Astrocyte (in vitro differentiated cells and primary cell): ENCODE measurements at regions not wholly inside any gene's neighbourhood (a gene's known extent, or its start where the extent isn't known, plus 50 kb on each side); places are given as distances from the start of the nearest gene placed in this dataset.

Source experiments
- DNase-seq: peaks from one replicate; pipeline ENCODE4 v3.0.0-alpha.2; 2010; ENCODE audit warnings: low read depth
- FAIRE-seq: peaks from 2 replicates; lab custom pipeline; 2011; peaks lifted over from hg19 to GRCh38; lab: Jason Lieb, UNC
- H2AFZ ChIP-seq: 2 replicates; pipeline ENCODE4 v1.6.0; 2012; ENCODE audit warnings: low read depth, low read length, inconsistent platforms
- H3K27ac ChIP-seq: 2 replicates; pipeline ENCODE4 v1.5.1; 2011; ENCODE audit warnings: low read depth, low read length, inconsistent platforms
- H3K27me3 ChIP-seq: 2 replicates; pipeline ENCODE4 v1.6.0; 2011; ENCODE audit warnings: low read length, inconsistent platforms; ENCODE audit not compliant: insufficient read depth
- H3K36me3 ChIP-seq: 2 replicates; pipeline ENCODE4 v1.5.1; 2011; ENCODE audit warnings: low read length, inconsistent platforms; ENCODE audit not compliant: insufficient read depth
- H3K4me1 ChIP-seq: 2 replicates; pipeline ENCODE4 v1.5.1; 2011; ENCODE audit warnings: low read length, inconsistent platforms; ENCODE audit not compliant: insufficient read depth
- H3K4me2 ChIP-seq: 2 replicates; pipeline ENCODE4 v1.6.0; 2012; ENCODE audit warnings: low read length, inconsistent platforms
- H3K4me3 ChIP-seq: 2 replicates; pipeline ENCODE4 v1.5.1; 2011; ENCODE audit warnings: low read depth, mild to moderate bottlenecking, low read length, inconsistent platforms; ENCODE audit not compliant: insufficient read depth
- H3K79me2 ChIP-seq: 2 replicates; pipeline ENCODE4 v1.6.0; 2012; ENCODE audit warnings: mild to moderate bottlenecking, low read length, inconsistent platforms; ENCODE audit not compliant: insufficient read depth
- H3K9ac ChIP-seq: 2 replicates; pipeline ENCODE4 v1.6.0; 2012; ENCODE audit warnings: mild to moderate bottlenecking, low read length, inconsistent platforms
- H3K9me3 ChIP-seq: 2 replicates; pipeline ENCODE4 v1.5.1; 2012; ENCODE audit warnings: low read depth, mild to moderate bottlenecking, low read length, inconsistent platforms; ENCODE audit not compliant: insufficient read depth
- H4K20me1 ChIP-seq: 2 replicates; pipeline ENCODE4 v1.6.0; 2012; ENCODE audit warnings: low read length, inconsistent platforms; ENCODE audit not compliant: insufficient read depth
- H3K27ac Mint-ChIP-seq: one replicate; pipeline ENCODE4 v1.8.0; 2021; ENCODE audit warnings: mild to moderate bottlenecking, mixed read lengths; ENCODE audit not compliant: unreplicated experiment
- H3K27me3 Mint-ChIP-seq: one replicate; pipeline ENCODE4 v1.8.0; 2021; ENCODE audit warnings: low read depth, mixed read lengths; ENCODE audit not compliant: unreplicated experiment
- H3K36me3 Mint-ChIP-seq: one replicate; pipeline ENCODE4 v1.8.0; 2021; ENCODE audit warnings: low read depth, mixed read lengths; ENCODE audit not compliant: unreplicated experiment
- H3K4me1 Mint-ChIP-seq: one replicate; pipeline ENCODE4 v1.8.0; 2021; ENCODE audit warnings: low read depth, mixed read lengths; ENCODE audit not compliant: unreplicated experiment
- H3K4me3 Mint-ChIP-seq: one replicate; pipeline ENCODE4 v1.8.0; 2021; ENCODE audit warnings: mild to moderate bottlenecking, moderate library complexity, mixed read lengths; ENCODE audit not compliant: unreplicated experiment
- H3K9me3 Mint-ChIP-seq: one replicate; pipeline ENCODE4 v1.8.0; 2021; ENCODE audit warnings: mild to moderate bottlenecking, mixed read lengths; ENCODE audit not compliant: unreplicated experiment
- EZH2 ChIP-seq: IDR thresholded peaks from 2 replicates; pipeline ENCODE4 v1.6.1; 2012; ENCODE audit warnings: mild to moderate bottlenecking, low read length, inconsistent platforms; ENCODE audit not compliant: insufficient read depth
- TF ChIP-seq, protein P1 (sequence below): IDR thresholded peaks from 2 replicates; pipeline ENCODE4 v1.5.1; 2011; ENCODE audit warnings: low read depth, mild to moderate bottlenecking, inconsistent platforms, low read length, moderate library complexity; ENCODE audit not compliant: insufficient read depth

DNA sequence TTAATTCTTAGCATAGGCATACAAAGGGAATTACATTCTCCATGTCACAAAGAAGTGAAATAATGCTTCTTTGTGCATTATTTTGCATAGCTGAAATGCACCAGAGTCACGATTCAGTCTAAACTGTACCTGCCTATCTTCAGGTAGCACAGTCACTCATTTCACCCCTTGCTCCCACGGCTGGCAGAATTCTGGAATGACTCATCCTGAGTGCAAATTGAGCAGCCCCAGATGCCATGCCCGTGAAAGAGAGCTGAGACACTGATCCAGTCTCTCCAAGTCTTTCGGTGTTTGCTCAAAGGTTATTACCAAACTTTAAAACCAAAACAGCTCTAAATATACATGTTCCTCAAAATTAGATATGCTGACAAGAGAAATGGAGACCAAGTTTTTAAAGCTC lies 168.3 kb upstream of the POU3F3 start:
- Histone ChIP-seq H3K4me2 (no peak overlapping the region), H3K27ac (no peak overlapping the region), H3K4me3 (no peak overlapping the region), H3K27me3 (no peaks in the 10 kb centered on the region), H3K4me1 (no peaks in the 10 kb centered on the region), H3K36me3 (no peaks in the 10 kb centered on the region), H4K20me1 (no peaks in the 10 kb centered on the region), H3K79me2 (no peaks in the 10 kb centered on the region), H2AFZ (no peak overlapping the region), H3K9ac (no peak overlapping the region), H3K9me3 (no peaks in the 10 kb centered on the region)
- Mint-ChIP-seq H3K27me3 (peaks cover 8% of the 10 kb centered on the region), H3K36me3 (no peaks in the 10 kb centered on the region), H3K4me3 (no peak overlapping the region), H3K4me1 (no peaks in the 10 kb centered on the region), H3K9me3 (no peaks in the 10 kb centered on the region), H3K27ac (no peak overlapping the region)
- DNase-seq = no peak
- no peak for TF ChIP-seq EZH2
- TF ChIP-seq, protein P1, sequence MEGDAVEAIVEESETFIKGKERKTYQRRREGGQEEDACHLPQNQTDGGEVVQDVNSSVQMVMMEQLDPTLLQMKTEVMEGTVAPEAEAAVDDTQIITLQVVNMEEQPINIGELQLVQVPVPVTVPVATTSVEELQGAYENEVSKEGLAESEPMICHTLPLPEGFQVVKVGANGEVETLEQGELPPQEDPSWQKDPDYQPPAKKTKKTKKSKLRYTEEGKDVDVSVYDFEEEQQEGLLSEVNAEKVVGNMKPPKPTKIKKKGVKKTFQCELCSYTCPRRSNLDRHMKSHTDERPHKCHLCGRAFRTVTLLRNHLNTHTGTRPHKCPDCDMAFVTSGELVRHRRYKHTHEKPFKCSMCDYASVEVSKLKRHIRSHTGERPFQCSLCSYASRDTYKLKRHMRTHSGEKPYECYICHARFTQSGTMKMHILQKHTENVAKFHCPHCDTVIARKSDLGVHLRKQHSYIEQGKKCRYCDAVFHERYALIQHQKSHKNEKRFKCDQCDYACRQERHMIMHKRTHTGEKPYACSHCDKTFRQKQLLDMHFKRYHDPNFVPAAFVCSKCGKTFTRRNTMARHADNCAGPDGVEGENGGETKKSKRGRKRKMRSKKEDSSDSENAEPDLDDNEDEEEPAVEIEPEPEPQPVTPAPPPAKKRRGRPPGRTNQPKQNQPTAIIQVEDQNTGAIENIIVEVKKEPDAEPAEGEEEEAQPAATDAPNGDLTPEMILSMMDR = no peak
- FAIRE-seq = no peak

DNA sequence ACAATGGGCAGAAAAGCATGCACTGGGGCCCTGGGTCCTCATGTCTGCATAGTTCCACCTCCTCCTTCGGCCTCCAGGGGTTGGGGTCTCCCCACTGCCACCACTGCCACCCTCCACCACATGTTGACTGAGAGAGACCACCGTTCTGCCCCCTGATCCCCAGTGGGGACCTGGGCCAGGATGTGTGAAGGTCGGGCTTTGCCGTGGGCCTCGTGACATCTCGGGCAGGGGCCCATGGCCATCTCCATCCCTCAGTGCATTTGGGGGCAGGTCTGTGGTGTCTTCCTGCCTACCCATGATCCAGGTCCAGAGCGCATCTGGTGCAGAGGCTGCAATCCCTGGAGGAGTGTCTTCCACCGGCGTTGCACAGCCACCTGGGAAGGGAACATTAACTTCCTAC lies 166.8 kb upstream of the POU3F3 start:
- Histone ChIP-seq H3K4me1 (no peaks in the 10 kb centered on the region), H3K27me3 (no peaks in the 10 kb centered on the region), H3K4me2 (no peak overlapping the region), H3K9ac (no peak overlapping the region), H3K79me2 (no peaks in the 10 kb centered on the region), H3K36me3 (no peaks in the 10 kb centered on the region), H3K9me3 (no peaks in the 10 kb centered on the region), H4K20me1 (no peaks in the 10 kb centered on the region), H3K27ac (no peak overlapping the region), H2AFZ (no peak overlapping the region), H3K4me3 (no peak overlapping the region)
- FAIRE-seq (no peak), DNase-seq (no peak)
- Mint-ChIP-seq H3K4me1 (no peaks in the 10 kb centered on the region), H3K9me3 (no peaks in the 10 kb centered on the region), H3K4me3 (no peak overlapping the region), H3K27ac (no peak overlapping the region), H3K36me3 (no peaks in the 10 kb centered on the region), H3K27me3 (peaks cover 7% of the 10 kb centered on the region)
- no peak for TF ChIP-seq EZH2
- TF ChIP-seq, protein P1 = no peak

DNA sequence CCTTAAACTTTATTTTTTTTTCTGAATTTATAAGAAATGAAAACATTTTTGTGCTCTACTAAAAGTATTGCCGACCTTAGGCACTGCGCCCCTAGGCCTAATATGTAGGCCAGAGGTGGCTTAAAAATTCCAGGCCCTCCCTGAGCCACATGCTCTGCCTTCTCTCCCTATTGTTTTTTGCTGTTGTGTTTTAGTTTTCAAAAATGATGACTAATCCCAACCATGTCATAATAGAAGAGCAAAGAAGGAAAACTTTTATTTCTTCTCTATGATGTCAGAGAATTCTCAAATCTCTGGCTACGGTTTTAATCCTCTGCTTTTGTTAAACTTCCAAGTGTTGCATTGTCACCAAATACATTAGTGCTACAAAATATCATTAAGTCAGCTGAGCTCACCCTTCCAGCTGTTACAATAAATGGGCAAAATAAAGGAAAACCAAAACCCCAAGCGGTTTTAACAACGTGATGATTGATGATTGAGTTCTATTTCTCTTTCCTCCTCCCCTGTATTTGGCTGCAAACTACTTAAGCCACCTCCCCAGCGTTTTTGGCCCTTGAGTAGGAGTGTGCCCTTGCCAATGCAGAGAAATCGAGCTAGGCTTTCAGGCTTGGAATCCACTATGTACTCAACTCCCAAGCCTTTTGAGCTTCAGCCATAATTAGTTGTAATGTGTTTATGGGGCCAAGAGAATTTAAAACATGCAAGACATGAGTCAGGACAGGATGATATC lies 163.5 kb upstream of the POU3F3 start:
- H3K4me1 Mint-ChIP-seq = no peaks in the 10 kb centered on the region
- Histone ChIP-seq H3K27me3 (no peaks in the 10 kb centered on the region), H3K4me3 (no peak overlapping the region), H3K4me2 (no peak overlapping the region), H3K9ac (no peak overlapping the region), H2AFZ (no peak overlapping the region), H3K4me1 (no peaks in the 10 kb centered on the region), H3K27ac (no peak overlapping the region), H3K36me3 (no peaks in the 10 kb centered on the region), H3K79me2 (no peaks in the 10 kb centered on the region), H4K20me1 (no peaks in the 10 kb centered on the region), H3K9me3 (no peaks in the 10 kb centered on the region)
- H3K27ac Mint-ChIP-seq = no peak overlapping the region
- H3K9me3 Mint-ChIP-seq = no peaks in the 10 kb centered on the region
- peaks cover 6% of the 10 kb centered on the region for H3K27me3 Mint-ChIP-seq
- DNase-seq (peak; percentile 38), FAIRE-seq (no peak)
- TF ChIP-seq, protein P1 = no peak
- no peak for TF ChIP-seq EZH2
- H3K36me3 Mint-ChIP-seq = no peaks in the 10 kb centered on the region
- H3K4me3 Mint-ChIP-seq = no peak overlapping the region
